ENCODE measurements at regions not wholly inside any gene's neighbourhood (a gene's known extent, or its start where the extent isn't known, plus 50 kb on each side); places are given as distances from the start of the nearest gene placed in this dataset.

DNA sequence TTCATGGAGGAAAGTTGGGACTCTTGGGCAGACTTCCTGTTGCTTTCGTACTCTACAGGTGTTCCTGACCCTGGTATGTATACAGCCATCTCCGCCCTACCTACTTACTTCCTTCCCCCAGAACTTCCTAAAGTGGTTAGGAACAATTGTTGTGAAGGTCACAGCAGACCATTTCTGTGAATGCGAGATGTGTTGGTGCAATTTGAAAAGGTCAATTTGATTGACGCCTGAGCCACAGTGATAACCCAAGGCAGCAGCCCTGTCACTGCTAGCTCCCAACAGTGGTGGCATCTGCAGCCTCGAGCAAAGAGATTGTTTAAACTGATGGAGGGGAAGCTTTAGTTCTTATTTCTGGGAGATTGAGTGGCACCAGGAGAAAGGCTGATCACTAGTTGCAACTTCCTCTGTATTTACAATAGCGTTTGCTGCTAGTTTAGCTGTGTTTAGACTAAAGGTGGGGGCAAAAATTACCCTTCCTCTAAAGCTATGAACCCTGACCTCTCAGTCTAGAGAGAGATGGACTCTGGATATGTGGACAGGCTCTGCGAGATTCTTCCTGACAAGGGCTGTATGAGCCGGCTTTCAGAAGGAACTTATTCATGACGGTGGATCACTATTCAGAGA lies 78.3 kb upstream of the MAP4K3 start:
- TF ChIP-seq, protein P1, sequence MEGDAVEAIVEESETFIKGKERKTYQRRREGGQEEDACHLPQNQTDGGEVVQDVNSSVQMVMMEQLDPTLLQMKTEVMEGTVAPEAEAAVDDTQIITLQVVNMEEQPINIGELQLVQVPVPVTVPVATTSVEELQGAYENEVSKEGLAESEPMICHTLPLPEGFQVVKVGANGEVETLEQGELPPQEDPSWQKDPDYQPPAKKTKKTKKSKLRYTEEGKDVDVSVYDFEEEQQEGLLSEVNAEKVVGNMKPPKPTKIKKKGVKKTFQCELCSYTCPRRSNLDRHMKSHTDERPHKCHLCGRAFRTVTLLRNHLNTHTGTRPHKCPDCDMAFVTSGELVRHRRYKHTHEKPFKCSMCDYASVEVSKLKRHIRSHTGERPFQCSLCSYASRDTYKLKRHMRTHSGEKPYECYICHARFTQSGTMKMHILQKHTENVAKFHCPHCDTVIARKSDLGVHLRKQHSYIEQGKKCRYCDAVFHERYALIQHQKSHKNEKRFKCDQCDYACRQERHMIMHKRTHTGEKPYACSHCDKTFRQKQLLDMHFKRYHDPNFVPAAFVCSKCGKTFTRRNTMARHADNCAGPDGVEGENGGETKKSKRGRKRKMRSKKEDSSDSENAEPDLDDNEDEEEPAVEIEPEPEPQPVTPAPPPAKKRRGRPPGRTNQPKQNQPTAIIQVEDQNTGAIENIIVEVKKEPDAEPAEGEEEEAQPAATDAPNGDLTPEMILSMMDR (IDR thresholded peaks at IDR 0.05): no peak
- no peak for TF ChIP-seq POLR2A (IDR thresholded peaks at IDR 0.05)

Data from body of pancreas (tissue), 4 donors.